NCI-H1694 treated with DMSO at 0.1 percent for 48 hours (cell line): ENCODE measurements at regions not wholly inside any gene's neighbourhood (a gene's known extent, or its start where the extent isn't known, plus 50 kb on each side); places are given as distances from the start of the nearest gene placed in this dataset.

Experiments used
- DNase-seq: peaks from one replicate; lab custom pipeline; 2025; lab: John Stamatoyannopoulos, UW

DNA sequence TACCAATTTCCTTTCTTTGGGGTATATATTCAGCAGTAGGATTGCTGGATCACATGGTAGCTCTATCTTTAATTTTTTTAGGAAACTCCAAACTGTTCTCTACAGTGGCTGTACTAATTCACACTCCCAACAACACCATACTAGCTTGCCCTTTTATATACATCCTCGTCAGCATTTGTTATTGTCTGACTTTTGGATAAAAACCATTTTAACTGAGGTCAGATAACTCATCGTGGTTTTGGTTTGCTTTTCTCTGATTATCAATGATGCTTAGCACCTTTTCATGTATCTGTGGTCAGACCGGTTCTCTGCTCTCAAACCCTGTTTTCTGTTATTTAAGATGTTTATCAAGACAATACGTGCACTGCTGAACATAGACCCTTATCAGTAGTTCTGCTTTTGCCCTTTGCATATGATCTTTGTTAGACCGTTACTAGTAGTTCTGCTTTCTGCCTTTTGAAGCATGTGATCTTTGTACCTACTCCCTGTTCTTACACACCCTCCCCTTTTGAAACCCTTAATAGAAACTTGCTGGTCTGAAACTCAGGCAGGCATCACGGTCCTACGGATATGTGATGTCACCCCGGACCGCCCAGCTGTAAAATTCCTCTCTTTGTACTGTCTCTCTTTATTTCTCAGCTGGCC lies 474.3 kb downstream of the RSL24D1 start:
- no peak for DNase-seq

DNA sequence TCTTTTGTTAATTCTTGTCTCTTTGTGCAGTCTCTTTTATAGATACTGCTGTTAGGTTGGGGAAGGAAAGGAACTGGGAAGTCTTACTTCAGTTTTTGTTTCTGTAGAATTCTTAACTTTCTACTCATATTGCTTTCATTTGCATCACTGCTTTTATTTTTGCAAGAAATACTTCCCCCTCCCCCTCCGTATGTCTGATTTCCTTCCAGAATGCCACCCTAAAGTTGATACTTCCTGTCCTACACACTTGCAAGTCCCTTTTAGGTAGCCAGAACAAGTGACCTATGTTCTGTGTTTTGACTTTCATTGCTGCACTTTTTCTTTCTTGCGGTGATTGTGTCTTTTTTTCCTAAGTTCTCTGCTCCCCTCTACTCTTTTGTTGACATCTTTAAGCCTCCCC lies 477.4 kb downstream of the RSL24D1 start:
- DNase-seq, result no peak

DNA sequence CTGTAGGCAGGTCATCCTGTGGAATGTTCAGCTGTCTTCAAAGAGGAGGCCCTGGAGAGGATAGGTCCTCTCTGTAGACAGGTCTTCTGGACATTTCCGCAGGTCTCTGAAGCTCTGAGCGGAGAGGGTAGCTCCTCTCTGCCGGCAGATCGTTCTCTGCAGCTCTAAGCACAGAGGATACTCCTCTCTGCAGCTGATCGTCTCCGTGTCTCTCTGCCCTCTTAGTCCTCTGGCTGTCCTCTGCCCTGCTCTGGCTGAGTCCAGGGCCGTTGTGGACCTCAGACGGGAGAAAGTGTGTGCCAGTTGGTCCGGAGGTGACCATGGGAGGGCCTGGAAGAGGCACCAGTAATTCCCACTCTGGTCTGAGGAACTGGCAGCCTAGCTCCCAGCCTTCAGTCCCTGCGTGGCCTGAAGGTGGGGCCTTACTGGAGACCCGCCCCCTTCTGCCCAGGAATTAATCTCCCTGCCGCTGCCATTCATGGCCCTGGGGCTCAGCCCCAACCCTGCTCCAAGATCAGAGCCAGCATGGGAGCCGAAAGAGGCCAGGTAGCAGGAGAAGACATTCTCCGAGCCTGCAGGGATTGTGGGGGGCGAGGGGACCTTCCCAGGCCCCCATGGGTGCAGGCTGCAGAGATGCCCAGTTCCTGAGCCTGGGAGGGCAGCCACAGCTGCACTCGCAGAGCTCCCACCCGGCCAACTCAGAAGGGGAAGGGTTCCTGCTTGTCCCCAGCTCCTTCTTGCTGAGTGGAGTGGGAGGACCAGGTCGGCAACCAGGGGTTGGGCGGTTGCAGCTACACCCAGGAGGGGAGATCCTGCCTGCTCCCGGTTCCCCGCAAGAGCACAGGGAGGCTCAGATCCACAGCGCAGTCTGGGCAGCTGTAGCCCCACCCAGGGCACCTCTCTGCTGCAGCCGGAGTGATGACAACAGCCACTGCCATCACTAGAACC lies 488.7 kb downstream of the RSL24D1 start:
- DNase-seq, result no peak

DNA sequence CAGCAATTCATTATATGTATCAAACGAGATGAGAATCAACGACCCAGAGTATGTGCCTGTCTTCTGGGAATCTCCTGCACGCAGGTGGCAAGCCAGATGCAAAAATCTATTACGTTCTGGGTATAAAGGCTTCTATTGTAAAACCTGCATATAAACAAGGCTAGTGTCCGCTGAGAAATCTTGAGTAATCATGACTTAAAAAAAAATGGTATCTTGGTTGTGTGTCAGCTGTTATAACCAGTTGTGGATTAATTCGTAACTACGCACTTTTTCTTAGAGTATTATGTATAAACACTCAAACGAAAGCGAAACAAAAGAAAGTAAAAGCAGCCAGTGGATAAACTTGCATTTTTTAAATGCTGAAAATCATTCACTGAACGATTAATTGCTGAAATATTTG lies 509.1 kb downstream of the RSL24D1 start:
- DNase-seq, result no peak
